Middle frontal gyrus (tissue), 1 donor: ENCODE measurements at regions not wholly inside any gene's neighbourhood (a gene's known extent, or its start where the extent isn't known, plus 50 kb on each side); places are given as distances from the start of the nearest gene placed in this dataset.
"Not testable (repeated sequence)": the region's sequence is repeated elsewhere in the genome, so short reads cannot be mapped to it uniquely, and the experiment has no call there.

Experiments used
- DNase-seq: peaks from one replicate; pipeline ENCODE4 v3.0.0-alpha.2; 2015; ENCODE audit warnings: low spot score; ENCODE audit errors: extremely low spot score

- DNase-seq, result no peak
Observed at GRCh38 chr7:106563466-106564150, 97.3 kb downstream of the CCDC71L start.

- DNase-seq, result no peak
Observed at GRCh38 chr7:106562711-106563366, 98.1 kb downstream of the CCDC71L start.

GRCh38 chr7:106561666-106562411, 99.1 kb downstream of the CCDC71L start:
- DNase-seq, result no peak

- no peak for DNase-seq
Observed at GRCh38 chr7:106561151-106561550, 99.8 kb downstream of the CCDC71L start.

GRCh38 chr7:106560482-106560881, 100.5 kb downstream of the CCDC71L start:
- DNase-seq, result no peak

- not testable (repeated sequence) for DNase-seq
Observed at GRCh38 chr7:106556244-106556643, 104.7 kb downstream of the CCDC71L start.

- not testable (repeated sequence) for DNase-seq
Observed at GRCh38 chr7:106554623-106555022, 106.3 kb downstream of the CCDC71L start.

GRCh38 chr7:106553446-106553836, 107.5 kb downstream of the CCDC71L start:
- DNase-seq, result no peak

- no peak for DNase-seq
Observed at GRCh38 chr7:106552645-106553445, 108.1 kb downstream of the CCDC71L start.

GRCh38 chr7:106551936-106552335, 109.0 kb downstream of the CCDC71L start:
- no peak for DNase-seq

GRCh38 chr7:106548491-106548890, 112.5 kb downstream of the CCDC71L start:
- no peak for DNase-seq

- DNase-seq, result no peak
Observed at GRCh38 chr7:106545275-106545674, 115.7 kb downstream of the CCDC71L start.

GRCh38 chr7:106543221-106543757, 117.7 kb downstream of the CCDC71L start:
- DNase-seq, result no peak

GRCh38 chr7:106542550-106543220, 118.3 kb downstream of the CCDC71L start:
- DNase-seq, result no peak

GRCh38 chr7:106538638-106539037, 122.3 kb downstream of the CCDC71L start:
- DNase-seq, result no peak

- DNase-seq, result no peak
Observed at GRCh38 chr7:106537119-106537518, 123.8 kb downstream of the CCDC71L start.

GRCh38 chr7:106536079-106536478, 124.9 kb downstream of the CCDC71L start:
- no peak for DNase-seq

- DNase-seq, result no peak
Observed at GRCh38 chr7:106535234-106535932, 125.6 kb downstream of the CCDC71L start.

GRCh38 chr7:106534271-106534846, 126.6 kb downstream of the CCDC71L start:
- no peak for DNase-seq

GRCh38 chr7:106530183-106530582, 130.8 kb downstream of the CCDC71L start:
- DNase-seq, result not testable (repeated sequence)
